Thoracic aorta (tissue), 2 donors: ENCODE measurements at regions not wholly inside any gene's neighbourhood (a gene's known extent, or its start where the extent isn't known, plus 50 kb on each side); places are given as distances from the start of the nearest gene placed in this dataset.

Source experiments
- ATAC-seq: fragments of 150-250 bp; one replicate; pipeline ENCODE4 v1.8.0; 2017; ENCODE audit warnings: low read depth; ENCODE audit not compliant: insufficient number of reproducible peaks, low FRiP score
- DNase-seq: peaks from one replicate; pipeline ENCODE4 v3.0.0-alpha.2; 2020; ENCODE audit warnings: low spot score
- H3K27ac ChIP-seq, 2 donors: fragments of 200-600 bp; sonication (generic); 1 replicate in 1 of 2; 2 replicates in 1 of 2; pipeline ENCODE4 v1.5.1; 2016; ENCODE audit warnings: mild to moderate bottlenecking in 2 of 2, moderate library complexity in 2 of 2
- H3K27me3 ChIP-seq: fragments of 200-600 bp; sonication (generic); replicated peaks from 2 replicates; pipeline ENCODE4 v1.6.0; 2016; ENCODE audit warnings: mild to moderate bottlenecking; ENCODE audit not compliant: insufficient read depth
- H3K36me3 ChIP-seq: fragments of 200-600 bp; sonication (generic); one replicate; pipeline ENCODE4 v1.5.1; 2016
- H3K4me1 ChIP-seq, 2 donors: fragments of 200-600 bp; sonication (generic); 1 replicate in 1 of 2; 2 replicates in 1 of 2; pipeline versions ENCODE4 v1.5.1 to v1.6.0; 2016; ENCODE audit warnings: low read depth in 2 of 2, mild to moderate bottlenecking in 1 of 2; ENCODE audit not compliant: control insufficient read depth in 1 of 2
- H3K4me3 ChIP-seq: fragments of 200-600 bp; sonication (generic); 2 replicates; pipeline ENCODE4 v1.5.1; 2016; ENCODE audit warnings: mild to moderate bottlenecking
- H3K9me3 ChIP-seq: fragments of 200-600 bp; sonication (generic); 2 replicates; pipeline ENCODE4 v1.5.1; 2016
- CTCF ChIP-seq: fragments of 200-600 bp; sonication (generic); IDR thresholded peaks from one replicate; pipeline ENCODE4 v1.5.1; 2019; ENCODE audit warnings: antibody characterized with exemption

DNA sequence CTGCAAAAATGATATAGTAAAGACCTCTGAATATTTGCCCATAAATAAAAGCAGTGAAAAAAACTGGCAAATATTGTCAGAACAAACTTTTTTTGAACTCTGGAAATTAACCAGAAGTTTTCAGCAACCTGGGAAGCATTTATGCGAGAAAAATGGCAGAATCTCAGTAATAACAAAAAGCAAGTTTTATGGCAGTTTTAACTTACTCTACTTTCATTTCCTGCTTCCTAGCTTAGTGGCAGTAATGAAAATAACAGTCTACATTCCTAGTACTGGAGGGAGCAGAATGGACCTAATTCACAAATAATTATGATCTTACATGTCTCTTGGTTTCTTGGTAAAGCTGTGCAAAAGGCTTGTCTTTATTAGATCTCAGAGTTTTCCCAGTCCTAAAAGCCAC lies 460.1 kb downstream of the NAF1 start:
- DNase-seq (no peak), ATAC-seq (no peak)
- H3K36me3 ChIP-seq: no peaks in the 10 kb centered on the region
- H3K4me1 ChIP-seq: peaks cover 9 to 18% of the 10 kb centered on the region in 2 donors
- H3K4me3 ChIP-seq: peak overlapping the region; percentile 36
- TF ChIP-seq CTCF: no peak
- H3K27ac ChIP-seq: peak overlapping the region in 1 of 2 donors; percentile 41
- H3K9me3 ChIP-seq: no peaks in the 10 kb centered on the region
- no peaks in the 10 kb centered on the region for H3K27me3 ChIP-seq

DNA sequence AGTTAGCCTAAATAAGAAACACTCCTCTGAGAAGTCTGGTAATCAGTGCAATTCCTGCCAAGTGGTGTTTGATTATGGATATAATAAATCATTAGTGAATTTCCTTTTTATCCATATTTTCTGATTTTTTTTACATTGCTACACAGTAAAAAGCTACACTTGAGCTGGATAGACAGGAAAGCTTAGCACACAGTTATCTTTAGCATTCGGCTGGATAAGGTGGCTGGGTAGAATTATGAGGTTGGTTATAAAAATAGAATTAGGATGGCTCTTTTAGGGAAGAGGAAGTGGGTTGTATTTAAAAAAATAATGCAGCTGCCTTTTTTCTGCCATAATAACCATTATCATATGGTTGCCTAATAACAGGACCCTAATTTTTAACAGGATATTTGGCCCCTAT lies 460.6 kb downstream of the NAF1 start:
- H3K27me3 ChIP-seq: no peaks in the 10 kb centered on the region
- no peak for ATAC-seq
- no peak for DNase-seq
- peaks cover 9 to 18% of the 10 kb centered on the region in 2 donors for H3K4me1 ChIP-seq
- no peaks in the 10 kb centered on the region for H3K36me3 ChIP-seq
- TF ChIP-seq CTCF: no peak
- no peaks in the 10 kb centered on the region for H3K9me3 ChIP-seq
- H3K4me3 ChIP-seq: peak overlapping the region; percentile 36
- H3K27ac ChIP-seq: peak overlapping the region in 1 of 2 donors; percentile 41

DNA sequence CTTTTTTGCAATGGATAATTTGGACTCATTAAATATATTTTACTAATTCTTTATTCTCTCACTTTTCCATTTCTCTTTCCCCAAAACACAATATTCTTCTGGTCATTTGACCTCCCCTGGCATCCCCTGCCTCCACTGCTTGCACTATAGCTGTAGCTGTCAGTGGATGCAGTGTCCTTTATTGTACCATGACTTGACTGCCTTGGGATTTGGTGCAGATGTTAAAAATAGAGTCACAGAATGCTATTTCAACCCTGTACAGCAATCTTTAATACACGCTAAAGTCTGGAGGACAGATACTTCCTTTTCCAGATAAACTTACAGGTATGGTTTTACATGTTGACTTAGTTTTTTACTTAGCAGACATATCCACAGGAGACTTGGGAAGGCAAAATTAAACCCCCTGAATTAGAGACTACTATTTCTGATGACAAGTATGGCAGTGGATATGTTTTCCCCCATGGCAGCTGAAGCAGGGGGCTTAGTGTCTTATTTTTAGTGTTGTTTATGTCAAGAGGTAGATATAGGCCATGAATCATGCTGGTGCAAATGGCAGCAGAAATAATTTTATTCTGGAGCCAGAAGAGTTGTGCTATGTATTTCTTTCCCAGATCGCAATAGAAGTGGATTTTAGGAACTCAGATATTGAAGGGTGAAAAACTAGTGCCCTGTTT lies 461.4 kb downstream of the NAF1 start:
- Histone ChIP-seq H3K4me3 (no peak overlapping the region), H3K27ac (peak overlapping the region in 1 of 2 donors; percentile 41), H3K4me1 (peaks cover 9 to 18% of the 10 kb centered on the region in 2 donors), H3K27me3 (no peaks in the 10 kb centered on the region), H3K36me3 (no peaks in the 10 kb centered on the region), H3K9me3 (no peaks in the 10 kb centered on the region)
- DNase-seq (no peak), ATAC-seq (no peak)
- TF ChIP-seq CTCF: no peak

GRCh38 chr4:162700815-162701361 lies 465.8 kb downstream of the NAF1 start:
- no peak for ATAC-seq
- TF ChIP-seq CTCF: no peak
- H3K27me3 ChIP-seq: no peaks in the 10 kb centered on the region

GRCh38 chr4:162700358-162700757 lies 466.3 kb downstream of the NAF1 start:
- no peak overlapping the region for H3K27ac ChIP-seq
- H3K36me3 ChIP-seq: no peaks in the 10 kb centered on the region
- DNase-seq (no peak), ATAC-seq (no peak)
- H3K9me3 ChIP-seq: no peaks in the 10 kb centered on the region
- H3K4me1 ChIP-seq: peaks cover under 1 to 5% of the 10 kb centered on the region in 2 donors
- H3K4me3 ChIP-seq: no peak overlapping the region
- no peak for TF ChIP-seq CTCF
- H3K27me3 ChIP-seq: no peaks in the 10 kb centered on the region

More at GRCh38 chr4:162700815-162701361, 465.8 kb downstream of the NAF1 start:
- Histone ChIP-seq H3K4me1 (peaks cover 6 to 10% of the 10 kb centered on the region in 2 donors), H3K36me3 (no peaks in the 10 kb centered on the region), H3K27ac (no peak overlapping the region), H3K9me3 (no peaks in the 10 kb centered on the region), H3K4me3 (no peak overlapping the region)
- no peak for DNase-seq
